ENCODE measurements at regions not wholly inside any gene's neighbourhood (a gene's known extent, or its start where the extent isn't known, plus 50 kb on each side); places are given as distances from the start of the nearest gene placed in this dataset.

- Mint-ChIP-seq H3K4me3 (no peak overlapping the region), H3K9me3 (peaks cover 47% of the 10 kb centered on the region), H3K27me3 (ENCODE audit: low read depth, poor library complexity) (peaks cover 14% of the 10 kb centered on the region), H3K27ac (peak overlapping the region; percentile 29), H3K4me1 (peaks cover 38% of the 10 kb centered on the region), H3K36me3 (ENCODE audit: low read depth) (no peaks in the 10 kb centered on the region)
- TF ChIP-seq, protein P1, sequence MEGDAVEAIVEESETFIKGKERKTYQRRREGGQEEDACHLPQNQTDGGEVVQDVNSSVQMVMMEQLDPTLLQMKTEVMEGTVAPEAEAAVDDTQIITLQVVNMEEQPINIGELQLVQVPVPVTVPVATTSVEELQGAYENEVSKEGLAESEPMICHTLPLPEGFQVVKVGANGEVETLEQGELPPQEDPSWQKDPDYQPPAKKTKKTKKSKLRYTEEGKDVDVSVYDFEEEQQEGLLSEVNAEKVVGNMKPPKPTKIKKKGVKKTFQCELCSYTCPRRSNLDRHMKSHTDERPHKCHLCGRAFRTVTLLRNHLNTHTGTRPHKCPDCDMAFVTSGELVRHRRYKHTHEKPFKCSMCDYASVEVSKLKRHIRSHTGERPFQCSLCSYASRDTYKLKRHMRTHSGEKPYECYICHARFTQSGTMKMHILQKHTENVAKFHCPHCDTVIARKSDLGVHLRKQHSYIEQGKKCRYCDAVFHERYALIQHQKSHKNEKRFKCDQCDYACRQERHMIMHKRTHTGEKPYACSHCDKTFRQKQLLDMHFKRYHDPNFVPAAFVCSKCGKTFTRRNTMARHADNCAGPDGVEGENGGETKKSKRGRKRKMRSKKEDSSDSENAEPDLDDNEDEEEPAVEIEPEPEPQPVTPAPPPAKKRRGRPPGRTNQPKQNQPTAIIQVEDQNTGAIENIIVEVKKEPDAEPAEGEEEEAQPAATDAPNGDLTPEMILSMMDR (IDR thresholded peaks at IDR 0.05), result no peak
- DNase-seq, result no peak
Measured at GRCh38 chr5:2696156-2696807, 55.2 kb downstream of the IRX2 start.

DNA sequence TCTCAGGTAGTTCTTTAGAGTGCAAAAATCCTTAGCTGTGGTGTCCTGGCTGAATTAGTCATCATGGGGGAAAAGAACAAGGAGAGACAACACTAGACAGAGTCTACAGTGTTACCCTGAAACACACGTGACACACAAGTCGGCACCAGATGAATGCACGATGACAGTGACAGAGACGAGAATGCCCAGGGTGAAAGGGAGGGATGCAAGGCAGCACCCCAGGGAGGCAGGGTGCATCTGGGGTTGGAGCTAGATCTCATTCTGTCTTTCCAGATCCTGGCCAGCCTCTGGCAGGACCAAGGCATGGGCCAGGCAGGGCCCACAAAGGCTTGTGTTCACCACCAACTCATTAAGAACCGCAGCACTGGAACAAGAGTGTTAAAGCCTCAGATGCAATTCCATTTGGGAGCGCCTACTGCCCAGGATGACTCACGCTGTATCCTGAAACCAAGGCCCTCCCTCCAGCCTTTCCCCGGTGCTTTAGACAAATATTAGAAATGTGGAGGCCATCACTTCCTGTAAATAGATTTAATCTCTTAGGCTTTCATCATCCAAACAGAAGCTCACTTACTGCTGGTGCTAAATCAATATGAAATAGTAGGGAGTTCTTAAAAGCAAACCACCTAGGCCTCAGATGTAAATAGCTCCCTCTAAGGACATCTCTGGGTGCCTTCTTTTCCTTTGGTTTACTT lies 56.1 kb downstream of the IRX2 start:
- DNase-seq, result no peak

GRCh38 chr5:2691530-2691929 lies 59.9 kb downstream of the IRX2 start:
- DNase-seq, result no peak
- Mint-ChIP-seq H3K4me1 (peaks cover 12% of the 10 kb centered on the region), H3K27ac (no peak overlapping the region), H3K4me3 (no peak overlapping the region), H3K27me3 (ENCODE audit: low read depth, poor library complexity) (peaks cover 38% of the 10 kb centered on the region), H3K36me3 (ENCODE audit: low read depth) (no peaks in the 10 kb centered on the region), H3K9me3 (peaks cover 54% of the 10 kb centered on the region)
- TF ChIP-seq, protein P1 (IDR thresholded peaks at IDR 0.05), result no peak

More for the DNA sequence above, 56.1 kb downstream of the IRX2 start:
- Mint-ChIP-seq H3K36me3 (ENCODE audit: low read depth) (no peaks in the 10 kb centered on the region), H3K27ac (no peak overlapping the region), H3K4me1 (peaks cover 29% of the 10 kb centered on the region), H3K27me3 (ENCODE audit: low read depth, poor library complexity) (peaks cover 16% of the 10 kb centered on the region), H3K9me3 (peaks cover 54% of the 10 kb centered on the region), H3K4me3 (no peak overlapping the region)
- TF ChIP-seq, protein P1 (IDR thresholded peaks at IDR 0.05), result no peak

DNA sequence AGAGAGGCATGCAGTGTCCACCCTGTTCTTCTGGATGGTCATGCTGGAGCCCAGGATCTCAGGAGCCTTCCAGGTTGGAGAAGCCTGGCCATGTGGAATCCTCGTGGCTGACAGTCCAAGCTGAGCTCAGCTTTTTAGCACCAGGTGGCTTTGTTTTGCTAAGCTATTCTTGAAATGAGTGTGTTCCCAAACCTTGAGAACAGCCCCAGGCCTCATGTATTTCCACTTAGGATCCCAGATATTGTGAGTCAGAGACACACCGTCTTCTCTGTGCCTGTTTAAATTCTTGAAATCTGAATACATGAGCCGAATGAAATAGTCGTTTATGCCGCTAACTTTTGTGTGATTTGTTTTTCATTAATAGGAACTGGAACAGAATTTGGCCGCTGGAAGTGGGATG lies 61.2 kb downstream of the IRX2 start:
- Mint-ChIP-seq H3K27ac (no peak overlapping the region), H3K27me3 (ENCODE audit: low read depth, poor library complexity) (peaks cover 42% of the 10 kb centered on the region), H3K9me3 (peaks cover 47% of the 10 kb centered on the region), H3K4me1 (peaks cover 12% of the 10 kb centered on the region), H3K36me3 (ENCODE audit: low read depth) (no peaks in the 10 kb centered on the region), H3K4me3 (no peak overlapping the region)
- DNase-seq, result no peak
- TF ChIP-seq, protein P1 (IDR thresholded peaks at IDR 0.05), result no peak

- Mint-ChIP-seq H3K4me3 (no peak overlapping the region), H3K27ac (no peak overlapping the region), H3K36me3 (ENCODE audit: low read depth) (no peaks in the 10 kb centered on the region), H3K4me1 (peaks cover 12% of the 10 kb centered on the region), H3K27me3 (ENCODE audit: low read depth, poor library complexity) (peaks cover 50% of the 10 kb centered on the region), H3K9me3 (peaks cover 34% of the 10 kb centered on the region)
- no peak for DNase-seq
- TF ChIP-seq, protein P1 (IDR thresholded peaks at IDR 0.05), result no peak
Measured at GRCh38 chr5:2688586-2688985, 62.9 kb downstream of the IRX2 start.

DNA sequence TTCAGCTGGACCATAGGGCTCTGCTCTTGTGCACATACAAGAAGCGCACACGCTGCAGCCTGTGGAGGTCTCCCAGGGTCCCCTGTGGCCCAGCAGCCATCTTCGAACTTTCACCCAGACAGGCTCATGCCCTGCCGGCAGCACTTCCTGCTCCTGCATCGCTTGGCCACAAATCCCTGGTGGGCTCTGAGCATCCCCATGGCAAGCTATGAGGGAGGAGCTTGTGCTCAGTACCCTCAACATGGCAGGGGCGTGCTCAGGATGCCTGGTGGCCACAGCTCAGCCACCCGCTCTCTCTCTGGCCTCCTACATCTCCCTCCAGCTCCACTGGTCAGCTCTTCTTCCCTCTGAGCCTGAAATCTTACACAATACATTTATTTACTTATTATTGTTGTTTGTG lies 63.7 kb downstream of the IRX2 start:
- Mint-ChIP-seq H3K36me3 (ENCODE audit: low read depth) (no peaks in the 10 kb centered on the region), H3K27me3 (ENCODE audit: low read depth, poor library complexity) (peaks cover 50% of the 10 kb centered on the region), H3K4me3 (no peak overlapping the region), H3K9me3 (peaks cover 28% of the 10 kb centered on the region), H3K27ac (no peak overlapping the region), H3K4me1 (peaks cover 12% of the 10 kb centered on the region)
- DNase-seq, result no peak
- TF ChIP-seq, protein P1 (IDR thresholded peaks at IDR 0.05), result no peak
